Neural crest cell (in vitro differentiated cells): ENCODE measurements at regions not wholly inside any gene's neighbourhood (a gene's known extent, or its start where the extent isn't known, plus 50 kb on each side); places are given as distances from the start of the nearest gene placed in this dataset.
A peak's percentile ranks its signal among the peaks of the same experiment; 100 is the strongest.
"Not testable (repeated sequence)": the region's sequence is repeated elsewhere in the genome, so short reads cannot be mapped to it uniquely, and the experiment has no call there.

Experiments used
- DNase-seq: peaks from one replicate; pipeline ENCODE4 v3.0.0; 2021; ENCODE audit warnings: low read depth, mixed read lengths, low spot score
- H3K27ac Mint-ChIP-seq: one replicate; pipeline ENCODE4 v1.8.0; 2021; ENCODE audit warnings: mild to moderate bottlenecking, mixed read lengths; ENCODE audit not compliant: unreplicated experiment
- H3K27me3 Mint-ChIP-seq: 2 replicates; pipeline ENCODE4 v1.8.0; 2021; ENCODE audit warnings: low read depth, mild to moderate bottlenecking, mixed read lengths
- H3K36me3 Mint-ChIP-seq: 2 replicates; pipeline ENCODE4 v1.8.0; 2021; ENCODE audit warnings: low read depth, mild to moderate bottlenecking, mixed read lengths
- H3K4me1 Mint-ChIP-seq: 2 replicates; pipeline ENCODE4 v1.8.0; 2021; ENCODE audit warnings: mixed read lengths
- H3K4me3 Mint-ChIP-seq: one replicate; pipeline ENCODE4 v1.8.0; 2021; ENCODE audit warnings: mild to moderate bottlenecking, mixed read lengths
- H3K9me3 Mint-ChIP-seq: 2 replicates; pipeline ENCODE4 v1.8.0; 2021; ENCODE audit warnings: mixed read lengths
- CTCF ChIP-seq: fragments of 200-600 bp; sonication (generic); conservative IDR thresholded peaks from 2 replicates; pipeline ENCODE4 v1.5.0; 2021; ENCODE audit warnings: antibody characterized with exemption, mild to moderate bottlenecking

DNA sequence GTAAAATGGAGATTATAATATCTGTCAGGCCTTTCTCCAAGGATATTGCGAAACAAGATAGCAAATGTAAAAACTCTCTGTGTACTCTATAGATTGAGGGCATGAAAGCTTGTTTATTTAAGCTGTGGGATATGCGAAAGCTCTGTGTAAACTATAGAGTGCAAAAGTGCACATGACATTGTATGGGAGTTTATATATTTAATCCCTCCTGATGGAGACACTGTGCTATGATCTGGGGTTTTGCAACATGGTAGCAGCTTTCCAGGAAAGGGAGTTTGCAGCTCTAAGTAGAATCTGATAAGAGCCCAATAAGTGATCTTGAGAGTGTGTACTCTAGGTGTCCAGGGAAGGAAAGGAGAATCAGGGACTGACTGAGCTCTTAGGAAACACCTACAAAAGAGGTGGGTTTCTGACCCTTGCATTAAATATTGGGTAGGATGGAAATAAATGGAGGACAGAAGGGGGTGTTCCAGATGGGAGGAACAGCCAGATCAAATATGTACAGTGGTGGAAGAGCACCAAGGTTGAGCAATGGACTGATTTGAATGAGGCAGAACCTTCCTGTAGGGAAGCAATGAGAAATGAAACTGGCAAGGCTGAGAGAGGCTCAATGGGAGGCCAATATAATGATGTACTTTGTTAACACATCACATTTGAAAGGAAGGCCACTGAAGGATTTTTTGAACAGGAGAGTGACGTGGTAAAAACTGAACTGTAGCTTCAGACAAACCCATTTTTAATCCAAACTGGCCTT, 450.1 kb downstream of the GJA1 start:
- Mint-ChIP-seq H3K36me3 (no peaks in the 10 kb centered on the region), H3K9me3 (peaks cover 3% of the 10 kb centered on the region), H3K27me3 (no peaks in the 10 kb centered on the region), H3K4me3 (no peak overlapping the region), H3K27ac (no peak overlapping the region), H3K4me1 (peaks cover 6% of the 10 kb centered on the region)
- no peak for TF ChIP-seq CTCF
- no peak for DNase-seq

DNA sequence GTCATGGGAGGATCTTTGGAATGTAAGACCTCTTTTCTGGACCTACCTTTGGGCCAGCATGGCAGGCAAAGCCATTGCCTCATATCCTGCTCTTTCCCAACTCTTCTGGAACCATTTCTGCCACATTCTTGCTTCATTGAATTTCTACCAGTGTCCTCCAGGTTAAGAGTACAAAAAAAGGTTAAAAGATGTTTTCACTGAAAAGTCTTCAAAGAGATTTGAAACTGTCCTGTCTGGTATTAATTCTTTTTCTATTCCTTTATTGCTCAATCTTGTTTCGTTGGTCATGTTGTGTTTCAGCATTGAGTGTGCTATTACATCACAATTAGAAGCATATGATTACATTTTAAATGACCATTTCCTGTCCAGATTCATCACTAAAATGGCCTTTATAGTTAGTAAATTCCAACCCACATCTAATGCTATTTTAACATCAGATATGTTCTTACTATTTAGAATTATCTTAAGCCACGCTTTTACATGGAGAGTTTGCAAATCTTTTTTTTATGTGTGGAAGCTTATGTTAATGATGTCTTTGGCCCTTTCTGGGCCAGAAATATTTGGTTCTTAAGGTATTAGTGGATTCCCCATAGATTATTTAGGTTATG, 450.9 kb downstream of the GJA1 start:
- Mint-ChIP-seq H3K36me3 (no peaks in the 10 kb centered on the region), H3K27ac (no peak overlapping the region), H3K9me3 (peaks cover 3% of the 10 kb centered on the region)

GRCh38 chr6:121887724-121888123, 452.3 kb downstream of the GJA1 start:
- TF ChIP-seq CTCF = no peak
- H3K4me1 Mint-ChIP-seq = peaks cover 6% of the 10 kb centered on the region
- peaks cover 3% of the 10 kb centered on the region for H3K9me3 Mint-ChIP-seq

More for the DNA sequence above, 450.9 kb downstream of the GJA1 start:
- TF ChIP-seq CTCF = no peak
- no peak for DNase-seq
- H3K4me1 Mint-ChIP-seq = peaks cover 6% of the 10 kb centered on the region
- H3K4me3 Mint-ChIP-seq = no peak overlapping the region
- no peaks in the 10 kb centered on the region for H3K27me3 Mint-ChIP-seq

DNA sequence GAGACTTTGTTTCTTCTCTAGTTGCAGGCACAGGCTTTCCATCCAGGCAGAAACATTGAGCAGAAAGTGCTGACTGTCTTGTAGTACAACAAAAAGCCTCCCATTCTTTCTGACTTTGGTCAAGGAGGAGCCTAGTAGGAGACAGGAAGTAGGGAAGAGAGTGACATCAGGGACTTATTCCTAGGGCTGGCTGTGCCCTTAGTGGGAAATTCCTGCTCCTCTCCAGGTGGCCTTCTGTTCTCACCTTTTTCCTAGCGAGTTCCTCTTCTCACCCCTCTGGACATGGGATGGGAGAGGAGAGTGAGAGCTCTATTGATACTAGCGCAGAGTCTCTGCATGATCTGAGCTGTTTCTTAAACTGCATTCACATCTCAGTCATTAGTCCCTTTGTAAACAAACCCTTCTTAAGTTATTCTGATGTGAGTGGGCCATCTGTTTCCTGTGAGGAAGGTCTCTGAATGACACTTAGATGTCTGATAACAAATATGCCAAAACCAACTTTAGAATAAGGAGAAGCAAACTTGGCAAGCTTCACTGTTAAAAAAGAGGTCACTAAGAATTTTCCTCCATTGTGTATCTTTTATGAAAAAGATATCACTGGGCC, 455.0 kb downstream of the GJA1 start:
- peaks cover 6% of the 10 kb centered on the region for H3K4me1 Mint-ChIP-seq
- H3K4me3 Mint-ChIP-seq = no peak overlapping the region
- H3K36me3 Mint-ChIP-seq = no peaks in the 10 kb centered on the region
- DNase-seq = no peak
- H3K9me3 Mint-ChIP-seq = peaks cover 3% of the 10 kb centered on the region
- peak overlapping the region; percentile 28 for H3K27ac Mint-ChIP-seq
- H3K27me3 Mint-ChIP-seq = no peaks in the 10 kb centered on the region
- no peak for TF ChIP-seq CTCF

More at GRCh38 chr6:121887724-121888123, 452.3 kb downstream of the GJA1 start:
- H3K27ac Mint-ChIP-seq = no peak overlapping the region
- no peaks in the 10 kb centered on the region for H3K27me3 Mint-ChIP-seq
- no peak overlapping the region for H3K4me3 Mint-ChIP-seq
- H3K36me3 Mint-ChIP-seq = no peaks in the 10 kb centered on the region
- no peak for DNase-seq

DNA sequence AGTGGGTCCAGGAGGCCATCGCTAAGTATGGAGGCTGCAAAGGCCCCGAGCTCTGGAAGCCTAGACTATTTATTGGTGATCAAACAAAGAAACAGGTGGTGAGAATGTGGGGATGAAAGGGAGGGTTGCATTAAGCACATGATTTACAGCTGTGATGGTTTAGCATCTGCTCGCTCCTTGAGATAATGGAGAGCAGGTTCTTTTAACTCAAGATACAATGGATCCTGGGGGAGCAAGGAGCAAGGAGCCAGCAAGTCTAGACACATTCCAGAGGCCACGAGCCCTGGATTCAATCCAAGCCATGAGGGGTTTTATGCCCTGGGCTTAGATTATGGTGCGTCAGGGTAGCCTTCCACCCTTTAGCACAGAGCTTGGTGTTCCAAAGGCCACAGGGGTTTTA, 460.3 kb downstream of the GJA1 start:
- not testable (repeated sequence) for H3K36me3 Mint-ChIP-seq, DNase-seq, H3K27me3 Mint-ChIP-seq, H3K4me3 Mint-ChIP-seq, H3K9me3 Mint-ChIP-seq, H3K27ac Mint-ChIP-seq
- H3K4me1 Mint-ChIP-seq = peaks cover 11% of the 10 kb centered on the region

- H3K4me1 Mint-ChIP-seq = peaks cover 11% of the 10 kb centered on the region
- H3K27me3 Mint-ChIP-seq = no peaks in the 10 kb centered on the region
- H3K4me3 Mint-ChIP-seq = no peak overlapping the region
- DNase-seq = no peak
- TF ChIP-seq CTCF = no peak
- no peaks in the 10 kb centered on the region for H3K36me3 Mint-ChIP-seq
- H3K9me3 Mint-ChIP-seq = no peaks in the 10 kb centered on the region
- no peak overlapping the region for H3K27ac Mint-ChIP-seq
These were observed 460.9 kb downstream of the GJA1 start for GRCh38 chr6:121896363-121896762.
